ENCODE measurements at regions not wholly inside any gene's neighbourhood (a gene's known extent, or its start where the extent isn't known, plus 50 kb on each side); places are given as distances from the start of the nearest gene placed in this dataset.

DNA sequence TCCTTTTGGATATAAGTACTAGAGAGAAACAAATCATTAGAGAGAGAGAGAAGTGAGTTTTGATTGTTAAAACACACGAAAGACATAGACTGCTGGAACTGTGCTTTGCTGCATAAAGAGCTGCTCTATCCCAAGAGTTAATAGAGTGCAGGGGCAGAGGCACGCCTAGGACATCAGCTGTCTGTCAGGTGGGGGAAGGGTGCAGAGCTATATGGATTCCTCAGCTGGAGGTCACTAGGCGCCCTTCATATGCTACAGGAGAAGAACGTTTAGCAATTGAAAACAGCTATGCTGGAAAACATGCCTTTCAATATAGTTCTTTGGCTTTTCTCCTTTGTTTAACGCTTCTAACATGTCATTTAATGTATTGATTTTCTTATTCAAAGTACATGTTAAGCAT is 169.0 kb upstream of the MCHR2 start:
- H3K9me3 ChIP-seq (ENCODE audit: low read depth), result no peaks in the 10 kb centered on the region
- peaks cover 5% of the 10 kb centered on the region for H3K4me1 ChIP-seq (ENCODE audit: low read depth)
- TF ChIP-seq, protein P1, sequence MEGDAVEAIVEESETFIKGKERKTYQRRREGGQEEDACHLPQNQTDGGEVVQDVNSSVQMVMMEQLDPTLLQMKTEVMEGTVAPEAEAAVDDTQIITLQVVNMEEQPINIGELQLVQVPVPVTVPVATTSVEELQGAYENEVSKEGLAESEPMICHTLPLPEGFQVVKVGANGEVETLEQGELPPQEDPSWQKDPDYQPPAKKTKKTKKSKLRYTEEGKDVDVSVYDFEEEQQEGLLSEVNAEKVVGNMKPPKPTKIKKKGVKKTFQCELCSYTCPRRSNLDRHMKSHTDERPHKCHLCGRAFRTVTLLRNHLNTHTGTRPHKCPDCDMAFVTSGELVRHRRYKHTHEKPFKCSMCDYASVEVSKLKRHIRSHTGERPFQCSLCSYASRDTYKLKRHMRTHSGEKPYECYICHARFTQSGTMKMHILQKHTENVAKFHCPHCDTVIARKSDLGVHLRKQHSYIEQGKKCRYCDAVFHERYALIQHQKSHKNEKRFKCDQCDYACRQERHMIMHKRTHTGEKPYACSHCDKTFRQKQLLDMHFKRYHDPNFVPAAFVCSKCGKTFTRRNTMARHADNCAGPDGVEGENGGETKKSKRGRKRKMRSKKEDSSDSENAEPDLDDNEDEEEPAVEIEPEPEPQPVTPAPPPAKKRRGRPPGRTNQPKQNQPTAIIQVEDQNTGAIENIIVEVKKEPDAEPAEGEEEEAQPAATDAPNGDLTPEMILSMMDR (IDR thresholded peaks at IDR 0.05; ENCODE audit: low read depth, low read length), result no peak
- H3K36me3 ChIP-seq, result no peaks in the 10 kb centered on the region
- H3K4me3 ChIP-seq, result no peak overlapping the region
- DNase-seq (ENCODE audit: low read depth in 1 of 2, low spot score in 1 of 2), result peak in 1 of 2 donors; percentile 20
- no peak overlapping the region for H3K27ac ChIP-seq
- H3K27me3 ChIP-seq, result no peaks in the 10 kb centered on the region

DNA sequence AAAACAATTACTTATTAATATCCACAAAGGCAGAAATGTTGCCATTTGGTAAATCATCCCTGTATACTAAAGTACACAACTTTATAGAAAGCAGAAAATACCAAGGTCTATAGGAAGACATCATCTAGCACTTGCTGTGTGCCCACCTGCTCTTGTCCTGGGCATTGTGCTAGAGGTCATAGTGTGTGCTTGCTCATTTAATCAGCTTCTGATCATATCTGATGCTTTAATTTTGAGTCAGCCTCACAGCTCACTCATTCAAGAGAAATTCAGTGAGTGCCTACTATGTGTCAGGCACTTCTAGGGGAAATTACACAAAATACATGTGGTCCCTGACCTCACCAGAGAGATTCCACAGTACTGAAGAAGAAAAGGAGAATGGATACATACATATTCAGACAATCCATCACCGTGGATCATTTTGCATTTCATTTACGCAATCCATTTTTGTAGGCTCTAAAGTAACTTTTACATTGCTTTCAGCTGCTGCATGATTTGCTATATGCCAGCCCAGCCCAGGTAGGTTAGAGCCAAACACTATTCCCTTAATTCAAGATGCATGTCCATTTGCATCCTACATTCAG is 167.9 kb upstream of the MCHR2 start:
- no peak for DNase-seq (ENCODE audit: low read depth in 1 of 2, low spot score in 1 of 2)
- H3K9me3 ChIP-seq (ENCODE audit: low read depth), result no peaks in the 10 kb centered on the region
- H3K4me1 ChIP-seq (ENCODE audit: low read depth), result peaks cover 5% of the 10 kb centered on the region
- TF ChIP-seq, protein P1 (IDR thresholded peaks at IDR 0.05; ENCODE audit: low read depth, low read length), result no peak
- H3K4me3 ChIP-seq, result no peak overlapping the region
- H3K36me3 ChIP-seq, result no peaks in the 10 kb centered on the region
- no peak overlapping the region for H3K27ac ChIP-seq
- no peaks in the 10 kb centered on the region for H3K27me3 ChIP-seq

DNA sequence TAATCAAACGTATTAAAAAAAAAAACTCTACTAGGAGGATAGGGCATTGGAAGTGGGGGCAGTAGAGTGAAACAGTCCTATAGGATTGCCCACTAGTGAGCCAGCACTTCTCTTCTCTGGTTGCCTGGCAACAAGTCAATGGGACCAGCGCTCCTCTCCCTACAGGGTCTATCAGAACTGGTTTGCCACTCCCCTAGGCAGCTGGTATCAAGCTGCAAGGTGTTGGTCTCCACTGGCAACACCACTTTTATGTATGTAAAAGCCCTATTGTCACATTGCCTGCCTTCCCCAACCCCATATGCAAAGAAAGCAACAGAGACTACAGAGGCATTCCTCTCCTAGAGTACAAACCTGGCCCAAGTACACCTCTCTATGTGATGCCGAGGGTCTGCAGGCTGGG is 166.9 kb upstream of the MCHR2 start:
- Histone ChIP-seq H3K36me3 (no peaks in the 10 kb centered on the region), H3K27me3 (no peaks in the 10 kb centered on the region), H3K27ac (no peak overlapping the region), H3K4me1 (ENCODE audit: low read depth) (peaks cover 5% of the 10 kb centered on the region), H3K9me3 (ENCODE audit: low read depth) (no peaks in the 10 kb centered on the region), H3K4me3 (no peak overlapping the region)
- TF ChIP-seq, protein P1 (IDR thresholded peaks at IDR 0.05; ENCODE audit: low read depth, low read length), result no peak
- no peak for DNase-seq (ENCODE audit: low read depth in 1 of 2, low spot score in 1 of 2)

DNA sequence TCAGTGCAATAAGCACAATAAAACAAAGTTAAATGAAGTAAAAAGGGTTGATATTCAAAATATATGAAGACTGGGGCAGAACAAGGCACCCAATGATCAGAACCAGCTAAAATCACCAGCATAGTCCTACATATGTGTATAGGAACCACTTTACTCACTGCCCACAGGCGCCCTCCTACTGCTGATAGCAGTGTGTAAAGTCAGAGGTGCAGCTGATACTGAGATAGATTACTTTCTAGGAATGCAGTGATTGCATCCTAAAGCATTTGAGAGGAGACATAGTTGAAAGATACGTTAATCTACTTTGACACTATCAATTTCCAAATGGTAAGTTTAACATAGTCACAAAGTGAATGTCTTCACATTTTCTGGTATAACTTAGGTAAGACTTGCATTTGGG is 161.1 kb upstream of the MCHR2 start:
- H3K27me3 ChIP-seq, result no peaks in the 10 kb centered on the region
- TF ChIP-seq, protein P1 (IDR thresholded peaks at IDR 0.05; ENCODE audit: low read depth, low read length), result no peak
- no peak overlapping the region for H3K4me3 ChIP-seq
- no peak overlapping the region for H3K27ac ChIP-seq
- H3K36me3 ChIP-seq, result no peaks in the 10 kb centered on the region
- no peaks in the 10 kb centered on the region for H3K9me3 ChIP-seq (ENCODE audit: low read depth)
- no peak for DNase-seq (ENCODE audit: low read depth in 1 of 2, low spot score in 1 of 2)
- H3K4me1 ChIP-seq (ENCODE audit: low read depth), result peaks cover 2% of the 10 kb centered on the region

DNA sequence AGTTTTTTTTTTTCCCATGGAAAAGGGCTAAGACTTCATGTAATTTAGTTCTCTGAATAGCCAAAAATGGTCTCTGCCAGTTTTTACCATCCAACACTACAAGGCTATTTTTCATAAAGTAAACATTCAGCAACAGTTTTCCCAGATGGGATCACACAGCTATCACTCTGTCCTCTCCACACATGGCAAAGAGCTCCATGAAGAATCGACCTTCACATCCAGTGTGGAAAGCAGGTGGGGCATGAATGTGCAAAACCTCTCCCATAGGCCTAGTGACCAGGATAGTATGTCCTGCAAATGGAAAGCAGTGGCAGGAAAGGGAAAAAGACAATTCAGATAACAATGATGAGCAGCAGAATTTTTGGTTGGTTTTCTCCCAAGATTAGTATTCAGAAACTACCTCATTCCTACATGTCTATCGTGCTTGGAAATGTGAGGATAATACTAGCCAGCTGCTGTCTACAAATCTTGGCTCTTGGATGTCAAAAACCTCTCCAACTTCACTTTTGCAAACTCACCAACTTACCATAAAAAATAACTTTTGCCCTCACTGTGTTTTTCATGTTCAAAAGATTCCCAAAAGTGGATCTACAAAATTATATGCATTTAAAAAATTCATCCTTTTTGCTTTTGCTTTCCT is 159.7 kb upstream of the MCHR2 start:
- TF ChIP-seq, protein P1 (IDR thresholded peaks at IDR 0.05; ENCODE audit: low read depth, low read length), result no peak
- H3K9me3 ChIP-seq (ENCODE audit: low read depth), result no peaks in the 10 kb centered on the region
- H3K4me3 ChIP-seq, result no peak overlapping the region
- no peaks in the 10 kb centered on the region for H3K27me3 ChIP-seq
- H3K36me3 ChIP-seq, result no peaks in the 10 kb centered on the region
- H3K27ac ChIP-seq, result no peak overlapping the region
- peaks cover 2% of the 10 kb centered on the region for H3K4me1 ChIP-seq (ENCODE audit: low read depth)
- DNase-seq (ENCODE audit: low read depth in 1 of 2, low spot score in 1 of 2), result no peak
